OCI-LY7 (cell line): ENCODE measurements at regions not wholly inside any gene's neighbourhood (a gene's known extent, or its start where the extent isn't known, plus 50 kb on each side); places are given as distances from the start of the nearest gene placed in this dataset.
"Not testable (repeated sequence)": the region's sequence is repeated elsewhere in the genome, so short reads cannot be mapped to it uniquely, and the experiment has no call there.

ENCODE experiments used
- BruUV-seq: library from RNA; stranded (reverse); fragments of 400-500 nt; replicated peaks from 2 replicates; lab custom pipeline; 2021; lab: Mats Ljungman, UMichigan
- CTCF ChIA-PET: fragments of 300-600 bp; sonication (Branson Sonifier 250); formaldehyde crosslinking; loops from one replicate; lab custom pipeline; 2022; ENCODE audit warnings: antibody characterized with exemption; ENCODE audit not compliant: unreplicated experiment; lab: Charles Lee
- POLR2A ChIA-PET: fragments of 300-600 bp; sonication (Branson Sonifier 250); formaldehyde crosslinking; loops from one replicate; lab custom pipeline; 2022; ENCODE audit warnings: antibody characterized with exemption; lab: Charles Lee
- DNase-seq: peaks from one replicate; pipeline ENCODE4 v3.0.0-alpha.2; 2015; ENCODE audit warnings: low spot score
- H2AFZ ChIP-seq: fragments of 200-600 bp; sonication (generic), shearing (Covaris generic); 2 replicates; pipeline ENCODE4 v1.6.1; 2014; ENCODE audit warnings: mild to moderate bottlenecking, antibody characterized with exemption, low read length, moderate library complexity
- H3K27ac ChIP-seq: fragments of 200-600 bp; sonication (generic); 2 replicates; pipeline ENCODE4 v1.5.1; 2014; ENCODE audit warnings: mixed run types, low read depth, mild to moderate bottlenecking, moderate library complexity, low read length, inconsistent platforms; ENCODE audit not compliant: poor library complexity, severe bottlenecking
- H3K36me3 ChIP-seq: fragments of 200-600 bp; sonication (generic); 2 replicates; pipeline ENCODE4 v1.6.1; 2014; ENCODE audit warnings: mild to moderate bottlenecking, antibody characterized with exemption, low read length, moderate library complexity, mixed read lengths; ENCODE audit not compliant: insufficient read depth
- H3K4me1 ChIP-seq: fragments of 200-600 bp; sonication (generic); 2 replicates; pipeline ENCODE4 v1.5.1; 2014; ENCODE audit warnings: mild to moderate bottlenecking, low read length; ENCODE audit not compliant: insufficient read depth, poor library complexity, severe bottlenecking
- H3K4me2 ChIP-seq: fragments of 200-600 bp; sonication (generic); 2 replicates; pipeline ENCODE4 v1.6.1; 2014; ENCODE audit warnings: mild to moderate bottlenecking, low read length
- H3K4me3 ChIP-seq: fragments of 200-600 bp; sonication (generic); 2 replicates; pipeline ENCODE4 v1.5.1; 2014; ENCODE audit warnings: mild to moderate bottlenecking, low read depth, low read length; ENCODE audit not compliant: poor library complexity, severe bottlenecking
- H3K79me2 ChIP-seq: fragments of 200-600 bp; sonication (generic); 2 replicates; pipeline ENCODE4 v1.6.1; 2016; ENCODE audit warnings: low read depth, mild to moderate bottlenecking, low read length, moderate library complexity, mixed read lengths; ENCODE audit not compliant: insufficient read depth
- H3K9me2 ChIP-seq: fragments of 200-600 bp; sonication (generic); 2 replicates; pipeline ENCODE4 v1.6.1; 2016; ENCODE audit warnings: mild to moderate bottlenecking, low read length, mixed read lengths; ENCODE audit not compliant: insufficient read depth
- H3K9me3 ChIP-seq: fragments of 200-600 bp; sonication (generic); 2 replicates; pipeline ENCODE4 v1.6.1; 2014; ENCODE audit warnings: mild to moderate bottlenecking, mixed run types, low read length, mixed read lengths
- H4K20me1 ChIP-seq: fragments of 200-600 bp; sonication (generic); 2 replicates; pipeline ENCODE4 v1.6.1; 2014; ENCODE audit warnings: mild to moderate bottlenecking, antibody characterized with exemption, low read length, moderate library complexity, mixed read lengths; ENCODE audit not compliant: insufficient read depth
- CTCF ChIP-seq: fragments of 200-600 bp; sonication (generic); conservative IDR thresholded peaks from 2 replicates; pipeline ENCODE4 v1.5.1; 2014; ENCODE audit warnings: mild to moderate bottlenecking, antibody characterized with exemption, low read length, moderate library complexity, mixed read lengths
- EZH2phosphoT487 ChIP-seq: fragments of 200-600 bp; sonication (generic); IDR thresholded peaks from 2 replicates; pipeline ENCODE4 v1.6.1; 2018; ENCODE audit warnings: low read depth, borderline replicate concordance, mild to moderate bottlenecking, mixed run types, antibody characterized with exemption, low read length, moderate library complexity, mixed read lengths
- intact Hi-C: fragments of 100-400 bp; cut with micrococcal nuclease; formaldehyde crosslinking; loops from one replicate; pipeline ENCODE4 v1.10.0; 2022; ENCODE audit not compliant: unreplicated experiment

DNA sequence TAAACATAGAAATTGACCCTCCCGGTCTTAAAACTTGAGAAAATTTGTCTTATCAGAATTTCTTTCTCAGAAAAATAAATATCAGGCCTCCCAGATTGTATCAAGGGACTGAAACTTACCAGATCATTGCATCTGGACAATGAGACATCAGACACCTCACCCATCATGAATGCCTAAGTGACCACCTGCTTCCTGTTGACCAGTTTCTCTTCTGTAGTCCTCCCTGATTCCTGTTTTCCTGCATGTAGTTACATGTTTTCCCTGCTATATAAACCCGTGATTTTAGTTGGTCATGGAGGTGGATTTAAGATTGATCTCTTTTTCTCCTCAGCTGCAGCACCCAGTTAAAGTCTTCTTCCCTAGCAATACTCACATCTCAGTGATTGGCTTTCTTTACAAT lies 548.1 kb downstream of the PPP4R3C start:
- intact Hi-C loops: loop anchor here (10.0 kb wide), 1 partner anchor 130 kb away; no protein-coding TSS in a partner anchor
- no peaks in the 10 kb centered on the region for H3K9me2 ChIP-seq
- no peaks in the 10 kb centered on the region for H3K4me1 ChIP-seq
- DNase-seq: no peak
- no peak overlapping the region for H3K27ac ChIP-seq
- no peaks in the 10 kb centered on the region for H3K36me3 ChIP-seq
- no peaks in the 10 kb centered on the region for H3K79me2 ChIP-seq
- H3K4me3 ChIP-seq: no peak overlapping the region
- no TSS peak for BruUV-seq
- H3K4me2 ChIP-seq: no peak overlapping the region
- CTCF ChIA-PET: no interaction called here
- TF ChIP-seq EZH2phosphoT487: no peak
- no peak for TF ChIP-seq CTCF
- no peaks in the 10 kb centered on the region for H4K20me1 ChIP-seq
- H3K9me3 ChIP-seq: no peaks in the 10 kb centered on the region
- POLR2A ChIA-PET: no interaction called here
- H2AFZ ChIP-seq: no peak overlapping the region

DNA sequence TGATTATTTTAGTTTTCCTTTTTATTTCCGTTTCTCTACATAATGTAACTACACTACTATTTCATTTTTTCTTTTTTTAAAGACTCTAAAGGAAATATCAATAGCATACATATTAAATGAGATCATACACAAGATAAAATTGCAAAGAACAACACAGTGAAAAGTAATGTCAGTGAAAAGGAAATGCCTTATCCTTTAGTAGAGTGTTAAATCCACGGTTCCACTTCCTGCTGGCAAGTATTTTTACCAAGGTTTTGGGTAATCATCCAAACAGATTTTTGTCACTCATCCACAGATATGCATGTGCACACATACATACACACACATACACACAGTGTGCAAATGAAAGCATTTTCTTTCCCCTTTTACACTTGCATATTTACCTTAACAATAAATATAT lies 548.9 kb downstream of the PPP4R3C start:
- no peaks in the 10 kb centered on the region for H3K4me1 ChIP-seq
- no peak for DNase-seq
- H2AFZ ChIP-seq: no peak overlapping the region
- H3K9me2 ChIP-seq: no peaks in the 10 kb centered on the region
- ChIA-PET CTCF (no interaction called here), POLR2A (no interaction called here)
- no peak overlapping the region for H3K4me2 ChIP-seq
- no TSS peak for BruUV-seq
- no peak overlapping the region for H3K27ac ChIP-seq
- no peak overlapping the region for H3K4me3 ChIP-seq
- TF ChIP-seq EZH2phosphoT487: no peak
- TF ChIP-seq CTCF: no peak
- H3K9me3 ChIP-seq: no peaks in the 10 kb centered on the region
- H3K36me3 ChIP-seq: no peaks in the 10 kb centered on the region
- H3K79me2 ChIP-seq: no peaks in the 10 kb centered on the region
- H4K20me1 ChIP-seq: no peaks in the 10 kb centered on the region
- intact Hi-C loops: loop anchor here (10.0 kb wide), 1 partner anchor 129 kb away; no protein-coding TSS in a partner anchor

DNA sequence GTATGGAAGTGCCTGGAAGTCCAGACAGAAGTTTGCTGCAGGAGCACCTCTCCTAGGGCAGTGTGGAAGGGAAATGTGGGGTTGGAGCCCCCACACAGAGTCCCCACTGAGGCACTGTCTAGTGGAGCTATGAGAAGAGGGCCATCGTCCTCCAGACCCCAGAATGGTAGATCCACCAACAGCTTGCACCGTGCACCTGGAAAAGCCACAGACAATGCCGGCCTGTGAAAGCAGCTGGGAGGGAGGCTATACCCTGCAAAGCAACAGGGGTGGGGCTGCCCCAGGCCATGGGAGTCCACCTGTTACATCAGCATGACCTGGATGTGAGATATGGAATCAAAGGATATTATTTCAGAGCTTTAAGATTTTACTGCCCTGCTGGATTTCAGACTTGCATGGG lies 551.4 kb downstream of the PPP4R3C start:
- H3K4me3 ChIP-seq, BruUV-seq, H2AFZ ChIP-seq, H3K4me1 ChIP-seq, H3K27ac ChIP-seq, H4K20me1 ChIP-seq, H3K4me2 ChIP-seq, H3K36me3 ChIP-seq, H3K9me3 ChIP-seq, H3K9me2 ChIP-seq, CTCF ChIA-PET, DNase-seq, H3K79me2 ChIP-seq: not testable (repeated sequence)
- POLR2A ChIA-PET: interaction anchor here (1.0 kb wide), 1 partner anchor 347 kb away, joined by 4 read pairs; no protein-coding TSS in a partner anchor
- intact Hi-C loops: loop anchor here (10.0 kb wide), 1 partner anchor 127 kb away; no protein-coding TSS in a partner anchor
